Progenitor cell of endocrine pancreas (in vitro differentiated cells): ENCODE measurements at regions not wholly inside any gene's neighbourhood (a gene's known extent, or its start where the extent isn't known, plus 50 kb on each side); places are given as distances from the start of the nearest gene placed in this dataset.

Experiments used
- DNase-seq: peaks from one replicate; pipeline ENCODE4 v3.0.0; 2021; ENCODE audit warnings: low spot score; ENCODE audit not compliant: unreplicated experiment
- H3K27ac Mint-ChIP-seq: 2 replicates; pipeline ENCODE4 v1.8.0; 2021; ENCODE audit warnings: mild to moderate bottlenecking, moderate library complexity, mixed read lengths
- H3K27me3 Mint-ChIP-seq: 2 replicates; pipeline ENCODE4 v1.8.0; 2021; ENCODE audit warnings: mixed read lengths
- H3K36me3 Mint-ChIP-seq: 2 replicates; pipeline ENCODE4 v1.8.0; 2022; ENCODE audit warnings: mixed read lengths; ENCODE audit not compliant: insufficient read depth
- H3K4me1 Mint-ChIP-seq: 2 replicates; pipeline ENCODE4 v1.8.0; 2021; ENCODE audit warnings: low read depth, mixed read lengths
- H3K4me3 Mint-ChIP-seq: 2 replicates; pipeline ENCODE4 v1.8.0; 2021; ENCODE audit warnings: low read depth, mild to moderate bottlenecking, moderate library complexity, mixed read lengths
- H3K9me3 Mint-ChIP-seq: 2 replicates; pipeline ENCODE4 v1.8.0; 2021; ENCODE audit warnings: low read depth, mixed read lengths
- CTCF ChIP-seq: fragments of 200-600 bp; sonication (generic); IDR thresholded peaks from one replicate; pipeline ENCODE4 v1.5.0; 2021; ENCODE audit warnings: antibody characterized with exemption, mild to moderate bottlenecking; ENCODE audit not compliant: unreplicated experiment

GRCh38 chr15:69693059-69693458 lies 240.4 kb downstream of the RPLP1 start:
- peaks cover 10% of the 10 kb centered on the region for H3K9me3 Mint-ChIP-seq
- peaks cover 2% of the 10 kb centered on the region for H3K36me3 Mint-ChIP-seq
- no peak overlapping the region for H3K4me3 Mint-ChIP-seq
- DNase-seq, result no peak
- no peak for TF ChIP-seq CTCF
- no peak overlapping the region for H3K27ac Mint-ChIP-seq
- H3K4me1 Mint-ChIP-seq, result peaks cover 8% of the 10 kb centered on the region
- H3K27me3 Mint-ChIP-seq, result peaks cover 77% of the 10 kb centered on the region

GRCh38 chr15:69696946-69697345 lies 244.3 kb downstream of the RPLP1 start:
- no peak for TF ChIP-seq CTCF
- Mint-ChIP-seq H3K4me1 (peaks cover 8% of the 10 kb centered on the region), H3K4me3 (no peak overlapping the region), H3K27ac (no peak overlapping the region), H3K36me3 (no peaks in the 10 kb centered on the region), H3K9me3 (no peaks in the 10 kb centered on the region), H3K27me3 (peaks cover 64% of the 10 kb centered on the region)
- DNase-seq, result no peak

GRCh38 chr15:69697916-69698315 lies 245.3 kb downstream of the RPLP1 start:
- Mint-ChIP-seq H3K27me3 (peaks cover 62% of the 10 kb centered on the region), H3K36me3 (no peaks in the 10 kb centered on the region), H3K4me1 (peaks cover 8% of the 10 kb centered on the region), H3K27ac (no peak overlapping the region), H3K9me3 (no peaks in the 10 kb centered on the region), H3K4me3 (no peak overlapping the region)
- DNase-seq, result no peak
- TF ChIP-seq CTCF, result no peak

GRCh38 chr15:69699096-69699495 lies 246.5 kb downstream of the RPLP1 start:
- peaks cover 62% of the 10 kb centered on the region for H3K27me3 Mint-ChIP-seq
- no peak overlapping the region for H3K27ac Mint-ChIP-seq
- H3K9me3 Mint-ChIP-seq, result no peaks in the 10 kb centered on the region
- H3K4me1 Mint-ChIP-seq, result peaks cover 6% of the 10 kb centered on the region
- H3K36me3 Mint-ChIP-seq, result no peaks in the 10 kb centered on the region
- TF ChIP-seq CTCF, result no peak
- H3K4me3 Mint-ChIP-seq, result no peak overlapping the region
- no peak for DNase-seq

GRCh38 chr15:69700380-69700779 lies 247.8 kb downstream of the RPLP1 start:
- peaks cover 6% of the 10 kb centered on the region for H3K4me1 Mint-ChIP-seq
- H3K36me3 Mint-ChIP-seq, result no peaks in the 10 kb centered on the region
- H3K27ac Mint-ChIP-seq, result no peak overlapping the region
- no peaks in the 10 kb centered on the region for H3K9me3 Mint-ChIP-seq
- DNase-seq, result no peak
- peaks cover 59% of the 10 kb centered on the region for H3K27me3 Mint-ChIP-seq
- TF ChIP-seq CTCF, result no peak
- no peak overlapping the region for H3K4me3 Mint-ChIP-seq
